ENCODE measurements at regions not wholly inside any gene's neighbourhood (a gene's known extent, or its start where the extent isn't known, plus 50 kb on each side); places are given as distances from the start of the nearest gene placed in this dataset.

GRCh38 chr2:236795861-236796219 lies 226.2 kb downstream of the ACKR3 start:
- TF ChIP-seq FOXJ3 (CRISPR knock-in tag; IDR thresholded peaks at IDR 0.05; ENCODE audit: borderline replicate concordance) (no peak), KDM6A (CRISPR knock-in tag; IDR thresholded peaks at IDR 0.05; ENCODE audit: low read depth) (no peak), ZNF10 (CRISPR knock-in tag; IDR thresholded peaks at IDR 0.05; ENCODE audit: borderline replicate concordance, low read depth) (no peak), MEIS2 (CRISPR knock-in tag; IDR thresholded peaks at IDR 0.05) (no peak), ZNF598 (CRISPR knock-in tag; IDR thresholded peaks at IDR 0.05; ENCODE audit: borderline replicate concordance) (no peak), RXRA (CRISPR knock-in tag; IDR thresholded peaks at IDR 0.05) (no peak), SMAD1 (CRISPR knock-in tag; IDR thresholded peaks at IDR 0.05; ENCODE audit: borderline replicate concordance, low read depth) (no peak), YEATS4 (CRISPR knock-in tag; IDR thresholded peaks at IDR 0.05; ENCODE audit: borderline replicate concordance) (no peak)
- TF ChIP-seq, protein P1, sequence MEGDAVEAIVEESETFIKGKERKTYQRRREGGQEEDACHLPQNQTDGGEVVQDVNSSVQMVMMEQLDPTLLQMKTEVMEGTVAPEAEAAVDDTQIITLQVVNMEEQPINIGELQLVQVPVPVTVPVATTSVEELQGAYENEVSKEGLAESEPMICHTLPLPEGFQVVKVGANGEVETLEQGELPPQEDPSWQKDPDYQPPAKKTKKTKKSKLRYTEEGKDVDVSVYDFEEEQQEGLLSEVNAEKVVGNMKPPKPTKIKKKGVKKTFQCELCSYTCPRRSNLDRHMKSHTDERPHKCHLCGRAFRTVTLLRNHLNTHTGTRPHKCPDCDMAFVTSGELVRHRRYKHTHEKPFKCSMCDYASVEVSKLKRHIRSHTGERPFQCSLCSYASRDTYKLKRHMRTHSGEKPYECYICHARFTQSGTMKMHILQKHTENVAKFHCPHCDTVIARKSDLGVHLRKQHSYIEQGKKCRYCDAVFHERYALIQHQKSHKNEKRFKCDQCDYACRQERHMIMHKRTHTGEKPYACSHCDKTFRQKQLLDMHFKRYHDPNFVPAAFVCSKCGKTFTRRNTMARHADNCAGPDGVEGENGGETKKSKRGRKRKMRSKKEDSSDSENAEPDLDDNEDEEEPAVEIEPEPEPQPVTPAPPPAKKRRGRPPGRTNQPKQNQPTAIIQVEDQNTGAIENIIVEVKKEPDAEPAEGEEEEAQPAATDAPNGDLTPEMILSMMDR (CRISPR knock-in tag; IDR thresholded peaks at IDR 0.05) = no peak
- TF ChIP-seq, protein P2, sequence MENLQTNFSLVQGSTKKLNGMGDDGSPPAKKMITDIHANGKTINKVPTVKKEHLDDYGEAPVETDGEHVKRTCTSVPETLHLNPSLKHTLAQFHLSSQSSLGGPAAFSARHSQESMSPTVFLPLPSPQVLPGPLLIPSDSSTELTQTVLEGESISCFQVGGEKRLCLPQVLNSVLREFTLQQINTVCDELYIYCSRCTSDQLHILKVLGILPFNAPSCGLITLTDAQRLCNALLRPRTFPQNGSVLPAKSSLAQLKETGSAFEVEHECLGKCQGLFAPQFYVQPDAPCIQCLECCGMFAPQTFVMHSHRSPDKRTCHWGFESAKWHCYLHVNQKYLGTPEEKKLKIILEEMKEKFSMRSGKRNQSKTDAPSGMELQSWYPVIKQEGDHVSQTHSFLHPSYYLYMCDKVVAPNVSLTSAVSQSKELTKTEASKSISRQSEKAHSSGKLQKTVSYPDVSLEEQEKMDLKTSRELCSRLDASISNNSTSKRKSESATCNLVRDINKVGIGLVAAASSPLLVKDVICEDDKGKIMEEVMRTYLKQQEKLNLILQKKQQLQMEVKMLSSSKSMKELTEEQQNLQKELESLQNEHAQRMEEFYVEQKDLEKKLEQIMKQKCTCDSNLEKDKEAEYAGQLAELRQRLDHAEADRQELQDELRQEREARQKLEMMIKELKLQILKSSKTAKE (CRISPR knock-in tag; IDR thresholded peaks at IDR 0.05; ENCODE audit: borderline replicate concordance) = no peak
- TF ChIP-seq, protein P3, sequence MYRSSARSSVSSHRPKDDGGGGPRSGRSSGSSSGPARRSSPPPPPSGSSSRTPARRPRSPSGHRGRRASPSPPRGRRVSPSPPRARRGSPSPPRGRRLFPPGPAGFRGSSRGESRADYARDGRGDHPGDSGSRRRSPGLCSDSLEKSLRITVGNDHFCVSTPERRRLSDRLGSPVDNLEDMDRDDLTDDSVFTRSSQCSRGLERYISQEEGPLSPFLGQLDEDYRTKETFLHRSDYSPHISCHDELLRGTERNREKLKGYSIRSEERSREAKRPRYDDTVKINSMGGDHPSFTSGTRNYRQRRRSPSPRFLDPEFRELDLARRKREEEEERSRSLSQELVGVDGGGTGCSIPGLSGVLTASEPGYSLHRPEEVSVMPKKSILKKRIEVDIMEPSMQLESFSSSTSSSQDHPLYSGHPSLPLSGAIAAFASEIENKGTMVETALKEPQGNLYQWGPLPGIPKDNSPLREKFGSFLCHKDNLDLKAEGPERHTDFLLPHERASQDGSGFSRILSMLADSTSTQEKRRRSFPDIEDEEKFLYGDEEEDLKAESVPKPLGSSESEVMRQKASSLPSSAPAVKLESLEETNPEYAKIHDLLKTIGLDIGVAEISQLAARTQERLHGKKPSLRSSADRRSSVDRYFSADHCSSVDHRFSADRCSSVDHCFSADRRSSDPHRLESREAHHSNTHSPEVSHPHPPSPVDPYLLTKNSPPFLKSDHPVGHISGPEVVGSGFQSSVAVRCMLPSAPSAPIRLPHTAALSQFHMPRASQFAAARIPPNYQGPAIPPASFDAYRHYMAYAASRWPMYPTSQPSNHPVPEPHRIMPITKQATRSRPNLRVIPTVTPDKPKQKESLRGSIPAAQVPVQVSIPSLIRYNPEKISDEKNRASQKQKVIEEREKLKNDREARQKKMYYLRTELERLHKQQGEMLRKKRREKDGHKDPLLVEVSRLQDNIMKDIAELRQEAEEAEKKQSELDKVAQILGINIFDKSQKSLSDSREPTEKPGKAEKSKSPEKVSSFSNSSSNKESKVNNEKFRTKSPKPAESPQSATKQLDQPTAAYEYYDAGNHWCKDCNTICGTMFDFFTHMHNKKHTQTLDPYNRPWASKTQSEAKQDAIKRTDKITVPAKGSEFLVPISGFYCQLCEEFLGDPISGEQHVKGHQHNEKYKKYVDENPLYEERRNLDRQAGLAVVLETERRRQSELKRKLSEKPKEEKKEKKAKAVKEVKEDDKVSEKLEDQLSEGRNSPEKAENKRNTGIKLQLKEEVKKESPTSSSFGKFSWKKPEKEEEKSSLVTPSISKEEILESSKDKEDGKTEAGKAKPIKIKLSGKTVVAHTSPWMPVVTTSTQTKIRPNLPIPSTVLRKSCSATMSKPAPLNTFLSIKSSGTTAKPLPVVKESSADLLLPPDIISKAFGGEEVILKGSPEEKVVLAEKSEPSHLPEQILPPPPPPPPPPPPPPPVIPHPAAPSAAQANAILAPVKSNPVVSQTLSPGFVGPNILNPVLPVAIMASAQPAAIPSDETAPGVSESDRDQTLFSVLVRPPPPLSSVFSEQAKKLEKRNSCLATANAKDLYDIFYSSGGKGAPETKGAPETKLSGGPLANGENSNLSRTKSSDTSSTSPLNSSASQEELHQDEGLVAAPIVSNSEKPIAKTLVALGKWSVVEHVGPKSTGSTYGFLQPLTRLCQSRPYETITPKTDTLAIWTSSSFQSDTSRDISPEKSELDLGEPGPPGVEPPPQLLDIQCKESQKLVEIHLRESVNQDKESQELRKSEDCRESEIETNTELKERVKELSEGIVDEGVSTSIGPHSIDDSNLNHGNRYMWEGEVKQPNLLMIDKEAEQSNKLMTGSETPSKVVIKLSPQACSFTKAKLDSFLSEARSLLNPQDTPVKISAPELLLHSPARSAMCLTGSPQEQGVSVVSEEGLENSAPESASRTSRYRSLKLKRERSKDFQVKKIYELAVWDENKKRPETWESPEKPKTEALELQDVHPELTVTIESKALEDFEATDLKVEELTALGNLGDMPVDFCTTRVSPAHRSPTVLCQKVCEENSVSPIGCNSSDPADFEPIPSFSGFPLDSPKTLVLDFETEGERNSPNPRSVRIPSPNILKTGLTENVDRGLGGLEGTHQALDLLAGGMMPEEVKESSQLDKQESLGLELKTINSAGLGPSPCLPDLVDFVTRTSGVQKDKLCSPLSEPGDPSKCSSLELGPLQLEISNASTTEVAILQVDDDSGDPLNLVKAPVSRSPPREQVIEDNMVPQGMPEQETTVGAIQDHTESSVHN (CRISPR knock-in tag; IDR thresholded peaks at IDR 0.05) = no peak

Data from HepG2 (cell line).